ENCODE measurements at regions not wholly inside any gene's neighbourhood (a gene's known extent, or its start where the extent isn't known, plus 50 kb on each side); places are given as distances from the start of the nearest gene placed in this dataset.

DNA sequence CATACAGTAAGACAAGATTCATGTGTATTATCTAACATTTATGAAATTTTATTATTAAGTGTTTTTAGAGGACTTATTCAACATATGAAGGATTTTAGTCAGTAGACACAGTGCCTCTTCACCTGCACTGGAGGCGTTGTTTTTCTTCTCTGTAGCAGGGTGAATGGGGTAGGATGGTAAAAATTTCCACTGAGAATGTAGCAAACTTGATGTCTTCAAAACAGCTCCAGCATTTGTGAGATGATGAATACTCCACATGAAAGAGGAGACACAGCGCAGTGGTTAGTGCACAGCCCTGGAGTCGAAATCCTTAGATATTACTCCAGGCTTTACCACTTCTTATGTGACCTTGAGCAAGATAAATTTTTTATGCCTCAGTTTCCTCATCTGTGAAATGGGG lies 110.5 kb upstream of the AHI1 start:
- TF ChIP-seq, protein P1, sequence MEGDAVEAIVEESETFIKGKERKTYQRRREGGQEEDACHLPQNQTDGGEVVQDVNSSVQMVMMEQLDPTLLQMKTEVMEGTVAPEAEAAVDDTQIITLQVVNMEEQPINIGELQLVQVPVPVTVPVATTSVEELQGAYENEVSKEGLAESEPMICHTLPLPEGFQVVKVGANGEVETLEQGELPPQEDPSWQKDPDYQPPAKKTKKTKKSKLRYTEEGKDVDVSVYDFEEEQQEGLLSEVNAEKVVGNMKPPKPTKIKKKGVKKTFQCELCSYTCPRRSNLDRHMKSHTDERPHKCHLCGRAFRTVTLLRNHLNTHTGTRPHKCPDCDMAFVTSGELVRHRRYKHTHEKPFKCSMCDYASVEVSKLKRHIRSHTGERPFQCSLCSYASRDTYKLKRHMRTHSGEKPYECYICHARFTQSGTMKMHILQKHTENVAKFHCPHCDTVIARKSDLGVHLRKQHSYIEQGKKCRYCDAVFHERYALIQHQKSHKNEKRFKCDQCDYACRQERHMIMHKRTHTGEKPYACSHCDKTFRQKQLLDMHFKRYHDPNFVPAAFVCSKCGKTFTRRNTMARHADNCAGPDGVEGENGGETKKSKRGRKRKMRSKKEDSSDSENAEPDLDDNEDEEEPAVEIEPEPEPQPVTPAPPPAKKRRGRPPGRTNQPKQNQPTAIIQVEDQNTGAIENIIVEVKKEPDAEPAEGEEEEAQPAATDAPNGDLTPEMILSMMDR (IDR thresholded peaks at IDR 0.05): no peak
- no peak for TF ChIP-seq POLR2A (IDR thresholded peaks at IDR 0.05)
